GM21515 (cell line): ENCODE measurements at regions not wholly inside any gene's neighbourhood (a gene's known extent, or its start where the extent isn't known, plus 50 kb on each side); places are given as distances from the start of the nearest gene placed in this dataset.

Experiments used
- ATAC-seq: cut with Tn5 transposase; IDR thresholded peaks from one replicate; pipeline ENCODE4 v1.9.1; 2021; ENCODE audit not compliant: unreplicated experiment

DNA sequence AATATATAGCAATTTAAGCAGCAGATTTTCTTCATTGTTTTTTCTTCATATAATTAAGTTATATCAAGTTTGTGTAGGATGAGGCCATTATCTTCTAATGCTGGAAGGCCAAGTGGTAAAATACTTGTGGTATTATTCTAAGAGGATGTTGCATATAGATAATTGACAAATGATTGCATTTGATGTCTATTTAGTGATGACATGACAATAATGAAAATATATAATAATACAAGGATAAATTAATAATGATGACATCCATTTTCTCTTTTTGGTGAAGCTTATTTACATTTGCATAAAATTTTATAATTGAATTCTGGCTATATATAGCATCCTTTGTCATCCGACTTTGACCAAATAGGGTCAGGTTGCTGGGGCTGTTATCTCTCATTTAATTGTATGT is 195.4 kb upstream of the KCNJ16 start:
- no peak for ATAC-seq

DNA sequence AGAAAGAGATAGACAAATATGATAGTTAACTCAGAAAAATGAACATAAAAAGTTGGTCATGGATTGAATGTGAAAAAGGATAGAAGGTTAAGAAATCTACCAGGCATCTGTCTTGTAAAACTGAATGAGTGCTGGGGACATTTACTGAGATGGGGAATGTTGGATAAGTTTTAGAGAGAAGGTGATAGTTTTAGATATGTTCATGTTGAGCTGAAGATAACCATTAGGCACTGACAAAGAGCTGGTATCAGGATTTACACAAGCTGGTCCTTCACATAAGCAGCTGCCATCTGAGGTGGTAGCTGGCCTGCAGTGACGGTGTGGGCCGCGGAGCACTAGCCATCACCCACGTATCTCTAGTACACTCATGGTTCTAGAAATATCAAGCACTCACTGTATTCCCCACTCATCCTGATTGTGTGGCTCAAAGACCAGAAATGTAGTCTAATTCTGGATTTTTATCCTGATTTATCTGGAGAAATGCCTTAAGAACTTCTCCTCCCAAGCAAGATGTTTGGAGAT is 194.4 kb upstream of the KCNJ16 start:
- ATAC-seq = no peak

- no peak for ATAC-seq
These were observed 192.7 kb upstream of the KCNJ16 start for GRCh38 chr17:69882281-69882680.

DNA sequence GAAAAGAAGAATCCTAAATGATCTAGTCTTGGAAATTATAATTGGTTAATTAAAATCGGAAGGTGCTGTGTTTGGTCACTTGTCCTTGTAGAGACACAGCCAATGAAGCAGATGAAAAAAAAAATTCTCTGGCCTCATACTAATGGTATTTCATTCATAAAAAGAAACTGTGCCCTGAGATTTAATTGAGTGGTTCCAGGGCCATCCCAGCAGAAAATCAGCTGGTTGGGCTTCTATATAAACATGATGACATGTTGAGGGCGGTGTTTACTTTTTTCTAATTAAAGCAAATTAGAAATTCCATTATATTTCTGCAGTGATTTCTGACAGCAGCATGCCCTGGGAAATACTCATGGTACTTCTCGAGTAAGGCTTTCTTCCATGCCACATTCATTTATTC is 191.9 kb upstream of the KCNJ16 start:
- no peak for ATAC-seq

GRCh38 chr17:69884356-69884755 is 190.7 kb upstream of the KCNJ16 start:
- ATAC-seq = no peak

DNA sequence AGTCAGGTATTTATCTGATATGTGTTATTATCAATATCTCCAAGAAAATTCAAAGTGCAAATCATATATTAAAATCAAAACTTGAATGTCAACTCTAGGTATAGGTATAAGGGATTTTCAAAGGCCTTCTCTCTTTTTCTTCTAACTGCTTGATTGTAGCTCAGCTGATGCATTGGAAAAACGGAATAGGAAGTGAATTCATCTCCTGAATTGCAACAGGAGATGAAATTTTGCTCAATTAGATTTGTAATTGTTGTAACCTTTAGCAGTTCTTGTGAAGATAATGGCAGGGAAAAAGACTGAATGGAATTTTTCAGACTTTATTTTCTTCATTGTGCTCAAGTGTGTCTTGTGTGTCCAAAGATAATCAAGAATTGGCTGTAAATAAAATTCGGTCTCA is 190.2 kb upstream of the KCNJ16 start:
- ATAC-seq = no peak

DNA sequence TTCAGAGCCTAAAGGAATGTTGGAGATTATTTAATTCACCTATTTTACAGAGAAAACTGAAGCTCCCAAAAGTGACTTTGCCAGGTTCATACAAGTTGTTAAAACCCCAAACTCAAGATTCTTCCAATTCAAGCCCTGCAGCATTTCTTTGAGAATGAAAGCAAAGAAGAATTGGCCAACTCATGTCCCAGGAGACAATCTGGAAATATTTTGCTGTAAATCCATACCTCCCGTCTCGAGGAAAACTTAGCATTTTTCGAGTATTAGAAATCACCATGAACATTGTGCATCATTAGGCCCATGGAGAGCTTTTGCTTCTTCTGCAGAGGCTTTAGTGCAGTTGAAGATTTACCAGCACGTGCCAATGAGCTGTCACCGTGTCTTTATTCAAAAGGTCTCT is 176.4 kb upstream of the KCNJ16 start:
- no peak for ATAC-seq

DNA sequence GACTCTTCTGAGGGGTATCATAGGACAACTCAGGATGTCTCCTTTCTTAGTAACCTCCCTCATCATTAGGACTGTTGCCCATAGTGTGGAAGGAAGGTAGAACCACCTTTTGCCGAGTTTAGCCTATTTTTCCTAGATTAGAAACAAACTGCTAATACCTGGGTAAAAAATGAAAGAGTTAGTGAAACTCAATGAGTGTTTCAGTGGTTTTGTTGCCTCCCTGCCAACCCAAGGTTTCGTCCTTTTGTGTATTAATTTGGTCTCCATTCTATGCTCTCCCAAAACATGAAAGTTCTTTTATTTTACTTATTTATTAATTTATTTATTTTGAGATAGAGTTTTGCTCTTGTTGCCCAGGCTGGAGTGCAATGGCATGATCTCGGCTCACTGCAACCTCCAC is 174.9 kb upstream of the KCNJ16 start:
- no peak for ATAC-seq

GRCh38 chr17:69900829-69901228 is 174.2 kb upstream of the KCNJ16 start:
- no peak for ATAC-seq

GRCh38 chr17:69906306-69906705 is 168.7 kb upstream of the KCNJ16 start:
- no peak for ATAC-seq

DNA sequence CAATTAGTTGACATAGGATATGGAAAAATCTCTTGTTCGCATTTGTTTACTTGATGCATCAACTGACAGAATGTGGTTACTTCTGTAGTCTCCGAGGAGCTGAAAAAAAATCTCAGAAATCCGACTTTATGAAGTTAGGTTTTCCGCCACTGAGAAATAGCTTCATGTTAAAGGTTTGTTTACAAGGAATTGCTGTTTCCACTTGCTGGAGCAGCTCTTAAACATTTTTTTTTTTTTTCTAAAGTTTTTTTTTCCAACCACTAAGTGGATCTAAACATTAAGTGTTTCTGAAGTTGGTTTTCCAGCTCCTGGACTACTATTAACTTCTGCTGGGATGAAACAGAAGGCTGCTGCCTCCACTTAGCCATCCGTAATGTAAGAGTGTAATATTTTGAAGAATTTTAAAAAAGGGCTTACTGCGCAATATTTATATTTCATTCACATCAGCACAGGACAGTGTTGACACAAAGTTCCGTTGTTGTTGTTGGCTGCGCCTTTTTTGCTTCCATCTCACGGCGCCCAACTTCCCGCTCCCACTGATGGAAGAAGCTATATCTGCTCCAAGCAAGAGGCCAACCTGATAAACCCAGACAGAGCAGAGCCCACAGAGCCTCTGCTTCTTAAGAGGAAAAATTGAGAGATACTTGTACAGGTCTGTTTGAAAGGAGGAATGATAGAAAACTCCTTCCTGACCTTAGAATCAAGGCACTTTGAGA is 167.7 kb upstream of the KCNJ16 start:
- no peak for ATAC-seq

DNA sequence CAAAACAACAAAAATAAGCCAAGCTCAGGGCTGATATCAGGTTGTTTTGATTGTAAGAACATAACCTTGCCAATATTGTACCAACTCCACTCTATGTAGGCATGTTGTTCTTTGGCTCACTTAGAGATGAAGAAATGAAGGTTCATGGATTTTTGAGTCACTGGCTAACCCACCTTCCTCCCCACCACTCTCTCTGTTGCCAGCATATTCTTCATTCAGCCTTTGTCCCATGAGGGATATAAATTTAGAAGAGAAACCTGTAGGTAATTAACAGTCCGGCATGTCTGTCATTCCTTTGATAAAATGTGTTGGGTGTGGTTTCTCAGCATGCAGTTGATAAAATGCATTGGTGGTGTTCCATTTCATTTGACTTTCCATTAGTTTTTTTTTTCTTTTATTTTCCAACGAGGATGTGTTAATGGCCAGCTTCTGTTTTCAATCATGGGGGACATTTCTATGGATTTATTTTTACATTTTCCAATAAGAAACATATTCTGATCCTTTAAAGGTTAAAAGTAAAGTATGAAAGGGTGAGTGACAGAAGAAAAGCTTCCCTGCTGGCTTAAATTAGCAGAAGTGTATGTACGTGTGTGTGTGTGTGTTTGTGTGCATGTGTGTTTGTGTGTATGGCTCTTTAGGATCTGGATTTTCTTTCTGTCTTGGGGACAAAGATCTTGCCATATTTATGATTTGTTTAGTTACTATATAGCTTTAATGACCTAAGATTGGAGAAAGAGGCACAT is 166.2 kb upstream of the KCNJ16 start:
- no peak for ATAC-seq

GRCh38 chr17:69909389-69909788 is 165.6 kb upstream of the KCNJ16 start:
- ATAC-seq = no peak

DNA sequence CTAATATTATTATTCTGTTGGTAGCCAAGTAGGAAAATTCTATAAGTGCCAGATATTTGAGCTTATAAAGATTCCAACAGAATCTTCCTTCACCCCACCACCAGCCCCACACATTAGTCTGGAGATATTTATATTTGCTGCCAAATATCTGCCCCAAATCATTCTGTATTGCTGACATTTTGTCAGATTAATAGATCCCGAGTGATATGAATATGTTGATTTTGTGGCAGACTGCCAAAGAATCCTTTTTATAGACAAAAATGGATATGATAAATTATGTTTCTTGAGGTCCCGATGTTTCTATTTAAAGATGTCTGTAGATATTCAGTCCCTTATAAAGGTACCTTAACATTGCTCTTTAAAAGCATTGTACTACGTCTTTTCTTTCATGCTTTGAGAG is 162.2 kb upstream of the KCNJ16 start:
- ATAC-seq = no peak

DNA sequence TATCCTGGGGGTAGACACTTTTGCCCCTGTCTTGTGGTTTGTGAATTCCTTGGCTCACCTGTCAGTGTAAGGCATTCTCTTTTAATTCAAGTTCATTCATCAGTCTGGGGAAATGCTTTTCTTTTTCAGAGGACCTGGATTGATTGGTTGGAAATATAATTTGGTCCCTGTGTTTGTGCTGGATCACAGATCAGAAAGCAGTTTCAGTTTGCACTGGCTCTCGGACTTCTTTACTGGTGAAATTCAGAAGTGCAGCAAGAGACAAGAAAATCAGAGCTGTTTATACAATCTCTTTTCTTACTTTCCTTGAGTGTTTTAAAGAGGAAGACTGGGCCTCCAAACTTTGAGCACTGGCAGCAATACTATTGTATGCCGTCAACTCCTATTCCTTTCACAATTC is 161.8 kb upstream of the KCNJ16 start:
- ATAC-seq = no peak

GRCh38 chr17:69913616-69914015 is 161.4 kb upstream of the KCNJ16 start:
- ATAC-seq = no peak

DNA sequence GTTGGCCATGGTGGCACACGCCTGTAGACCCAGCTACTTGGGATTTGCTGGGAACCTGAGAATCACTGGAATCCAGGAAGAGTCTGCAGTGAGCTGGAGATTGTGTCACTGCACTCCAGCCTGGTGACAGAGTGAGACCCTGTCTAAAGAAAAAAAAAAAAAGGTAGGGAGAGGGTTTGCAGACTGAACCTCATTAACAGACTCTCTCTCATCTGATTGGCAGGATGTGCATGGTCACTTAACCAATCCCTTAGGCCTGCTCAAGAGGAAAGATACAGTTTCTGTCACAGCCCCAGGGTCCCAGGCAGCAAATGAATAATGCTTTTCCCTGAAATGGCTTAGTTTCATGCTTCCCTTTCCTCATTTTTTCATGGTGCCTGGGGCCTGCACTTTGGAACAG is 160.5 kb upstream of the KCNJ16 start:
- ATAC-seq = no peak

DNA sequence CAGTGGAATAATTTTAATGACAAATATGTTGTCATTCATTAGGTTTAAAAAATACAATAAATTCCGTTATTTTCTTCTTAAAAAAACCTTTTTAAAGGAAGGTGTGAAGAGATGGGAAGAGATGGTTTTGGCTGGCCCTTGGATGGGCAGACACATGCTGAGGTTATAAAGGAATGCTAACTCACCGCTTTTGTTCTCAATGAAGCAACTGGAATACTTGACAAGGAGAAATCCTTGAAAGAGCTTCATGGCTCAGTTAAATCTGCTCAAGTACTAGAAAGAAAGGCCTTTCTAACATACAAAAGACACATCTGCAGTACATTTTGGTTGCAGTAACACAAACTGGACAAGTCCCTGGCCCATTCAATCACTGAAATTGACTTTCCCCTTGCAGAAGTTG is 158.3 kb upstream of the KCNJ16 start:
- no peak for ATAC-seq

GRCh38 chr17:69918164-69918563 is 156.9 kb upstream of the KCNJ16 start:
- ATAC-seq = no peak

DNA sequence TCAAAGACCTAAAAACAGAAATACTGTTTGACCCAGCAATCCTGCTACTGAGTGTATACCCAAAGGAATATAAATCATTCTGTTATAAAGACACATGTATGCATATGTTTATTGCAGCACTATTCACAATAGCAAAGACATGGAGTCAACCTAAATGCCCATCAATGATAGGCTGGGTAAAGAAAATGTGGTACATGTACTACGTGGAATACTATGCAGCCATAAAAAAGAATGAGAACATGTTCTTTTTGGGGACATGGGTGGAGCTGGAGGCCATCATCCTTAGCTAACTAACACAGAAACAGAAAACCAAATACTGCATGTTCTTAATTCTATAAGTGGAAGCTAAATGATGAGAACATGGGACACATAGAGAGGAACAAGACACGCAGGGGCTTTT is 155.2 kb upstream of the KCNJ16 start:
- no peak for ATAC-seq

- no peak for ATAC-seq
These were observed 154.0 kb upstream of the KCNJ16 start for GRCh38 chr17:69921046-69921445.

DNA sequence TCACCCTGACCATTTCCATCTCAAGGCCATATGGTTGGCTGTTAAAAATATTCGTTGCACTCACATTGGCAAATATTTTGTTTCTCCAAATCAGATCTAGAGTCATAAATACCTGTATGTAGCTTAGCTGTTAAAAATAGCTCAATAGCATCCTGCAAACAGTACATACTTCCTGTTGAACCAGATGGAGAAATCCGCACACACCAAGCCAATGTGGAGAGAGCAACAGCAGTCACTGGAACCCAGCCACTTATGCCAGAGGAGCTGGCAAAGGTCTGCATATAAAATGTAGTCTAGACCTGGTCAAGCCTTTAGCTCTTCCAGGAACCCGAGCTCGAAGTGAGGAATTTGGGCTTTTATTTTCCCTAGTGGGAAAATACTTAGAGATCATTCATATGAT is 146.4 kb upstream of the KCNJ16 start:
- ATAC-seq = no peak

DNA sequence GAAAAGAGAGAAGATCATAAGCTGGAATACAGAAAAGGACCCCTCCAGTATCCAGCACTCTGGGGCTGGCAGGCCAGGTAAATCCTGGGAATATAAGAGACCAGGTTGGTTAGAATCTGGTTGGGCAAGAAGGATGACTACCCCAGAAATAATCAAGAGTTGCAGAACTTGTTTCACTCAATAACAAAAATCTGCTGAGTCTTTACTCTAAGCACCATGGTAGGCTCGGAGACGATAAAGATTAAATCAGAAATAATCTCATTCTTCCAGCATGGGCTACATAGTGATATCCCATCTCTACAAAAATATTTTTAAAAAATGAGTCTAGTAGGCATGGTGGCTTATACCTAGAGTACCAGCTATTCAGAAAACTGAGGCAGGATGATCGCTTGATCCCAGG is 138.0 kb upstream of the KCNJ16 start:
- ATAC-seq = no peak
